ENCODE measurements at regions not wholly inside any gene's neighbourhood (a gene's known extent, or its start where the extent isn't known, plus 50 kb on each side); places are given as distances from the start of the nearest gene placed in this dataset.

DNA sequence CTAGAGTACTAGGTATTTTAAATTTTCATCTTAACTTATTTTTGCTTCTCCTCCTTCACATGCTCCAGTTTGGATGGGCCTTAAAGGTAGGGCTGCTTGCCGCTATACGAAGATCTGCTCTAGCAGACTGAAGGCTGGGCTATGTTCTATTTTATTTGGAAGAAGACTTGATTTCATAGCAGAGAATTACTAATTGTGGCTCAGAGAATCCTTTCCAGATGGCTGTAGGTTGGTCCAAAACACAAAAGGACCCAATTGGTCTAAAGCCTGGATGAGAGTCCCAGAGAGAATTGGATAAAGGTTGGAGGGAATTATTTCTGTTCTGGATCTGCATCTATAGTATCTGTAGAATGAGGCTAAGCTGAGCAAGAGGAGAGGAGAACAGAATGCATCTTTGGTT lies 719.4 kb upstream of the PTBP2 start:
- Histone ChIP-seq H3K36me3 (ENCODE audit: control insufficient read depth in 2 of 2, insufficient read depth in 1 of 2, low read length in 2 of 2) (no peaks in the 10 kb centered on the region), H3K9me3 (ENCODE audit: control insufficient read depth, insufficient read depth, low read depth, low read length) (no peaks in the 10 kb centered on the region), H3K4me1 (ENCODE audit: control insufficient read depth, insufficient read depth, low read length) (no peaks in the 10 kb centered on the region), H3K4me3 (ENCODE audit: low read depth, low read length) (no peak overlapping the region), H3K27ac (ENCODE audit: extremely low read depth, low read depth, low read length) (no peak overlapping the region)
- ChIA-PET POLR2A (no interaction called here), CTCF (no interaction called here)
- TF ChIP-seq, protein P1, sequence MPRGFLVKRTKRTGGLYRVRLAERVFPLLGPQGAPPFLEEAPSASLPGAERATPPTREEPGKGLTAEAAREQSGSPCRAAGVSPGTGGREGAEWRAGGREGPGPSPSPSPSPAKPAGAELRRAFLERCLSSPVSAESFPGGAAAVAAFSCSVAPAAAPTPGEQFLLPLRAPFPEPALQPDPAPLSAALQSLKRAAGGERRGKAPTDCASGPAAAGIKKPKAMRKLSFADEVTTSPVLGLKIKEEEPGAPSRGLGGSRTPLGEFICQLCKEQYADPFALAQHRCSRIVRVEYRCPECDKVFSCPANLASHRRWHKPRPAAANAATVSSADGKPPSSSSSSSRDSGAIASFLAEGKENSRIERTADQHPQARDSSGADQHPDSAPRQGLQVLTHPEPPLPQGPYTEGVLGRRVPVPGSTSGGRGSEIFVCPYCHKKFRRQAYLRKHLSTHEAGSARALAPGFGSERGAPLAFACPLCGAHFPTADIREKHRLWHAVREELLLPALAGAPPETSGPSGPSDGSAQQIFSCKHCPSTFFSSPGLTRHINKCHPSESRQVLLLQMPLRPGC (tag by site-specific recombination; IDR thresholded peaks at IDR 0.05), result no peak
- TF ChIP-seq, protein P2, sequence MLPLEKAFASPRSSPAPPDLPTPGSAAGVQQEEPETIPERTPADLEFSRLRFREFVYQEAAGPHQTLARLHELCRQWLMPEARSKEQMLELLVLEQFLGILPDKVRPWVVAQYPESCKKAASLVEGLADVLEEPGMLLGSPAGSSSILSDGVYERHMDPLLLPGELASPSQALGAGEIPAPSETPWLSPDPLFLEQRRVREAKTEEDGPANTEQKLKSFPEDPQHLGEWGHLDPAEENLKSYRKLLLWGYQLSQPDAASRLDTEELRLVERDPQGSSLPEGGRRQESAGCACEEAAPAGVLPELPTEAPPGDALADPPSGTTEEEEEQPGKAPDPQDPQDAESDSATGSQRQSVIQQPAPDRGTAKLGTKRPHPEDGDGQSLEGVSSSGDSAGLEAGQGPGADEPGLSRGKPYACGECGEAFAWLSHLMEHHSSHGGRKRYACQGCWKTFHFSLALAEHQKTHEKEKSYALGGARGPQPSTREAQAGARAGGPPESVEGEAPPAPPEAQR (tag by site-specific recombination; IDR thresholded peaks at IDR 0.05), result no peak
- no peak for TF ChIP-seq ZNF426 (tag by site-specific recombination; IDR thresholded peaks at IDR 0.05)
- TF ChIP-seq ZNF350 (tag by site-specific recombination; IDR thresholded peaks at IDR 0.05), result no peak
- no peak for TF ChIP-seq ZNF138 (tag by site-specific recombination; IDR thresholded peaks at IDR 0.05; ENCODE audit: borderline replicate concordance)
- no peak for TF ChIP-seq ZFP37 (tag by site-specific recombination; IDR thresholded peaks at IDR 0.05)
- TF ChIP-seq KLF10 (tag by site-specific recombination; IDR thresholded peaks at IDR 0.05), result no peak
- no peak for TF ChIP-seq ZNF19 (tag by site-specific recombination; IDR thresholded peaks at IDR 0.05; ENCODE audit: low read depth)
- TF ChIP-seq, protein P3, sequence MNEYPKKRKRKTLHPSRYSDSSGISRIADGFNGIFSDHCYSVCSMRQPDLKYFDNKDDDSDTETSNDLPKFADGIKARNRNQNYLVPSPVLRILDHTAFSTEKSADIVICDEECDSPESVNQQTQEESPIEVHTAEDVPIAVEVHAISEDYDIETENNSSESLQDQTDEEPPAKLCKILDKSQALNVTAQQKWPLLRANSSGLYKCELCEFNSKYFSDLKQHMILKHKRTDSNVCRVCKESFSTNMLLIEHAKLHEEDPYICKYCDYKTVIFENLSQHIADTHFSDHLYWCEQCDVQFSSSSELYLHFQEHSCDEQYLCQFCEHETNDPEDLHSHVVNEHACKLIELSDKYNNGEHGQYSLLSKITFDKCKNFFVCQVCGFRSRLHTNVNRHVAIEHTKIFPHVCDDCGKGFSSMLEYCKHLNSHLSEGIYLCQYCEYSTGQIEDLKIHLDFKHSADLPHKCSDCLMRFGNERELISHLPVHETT (tag by site-specific recombination; IDR thresholded peaks at IDR 0.05), result no peak
- no peak for TF ChIP-seq ZNF202 (tag by site-specific recombination; IDR thresholded peaks at IDR 0.05; ENCODE audit: borderline replicate concordance)
- TF ChIP-seq BCL11A (tag by site-specific recombination; IDR thresholded peaks at IDR 0.05; ENCODE audit: low read depth), result no peak
- no peak for TF ChIP-seq ZNF155 (tag by site-specific recombination; IDR thresholded peaks at IDR 0.05)
- no peak for TF ChIP-seq ZNF184 (tag by site-specific recombination; IDR thresholded peaks at IDR 0.05)
- no peak for TF ChIP-seq ZNF521 (tag by site-specific recombination; IDR thresholded peaks at IDR 0.05)
- TF ChIP-seq ZNF629 (tag by site-specific recombination; IDR thresholded peaks at IDR 0.05), result no peak
- TF ChIP-seq, protein P4, sequence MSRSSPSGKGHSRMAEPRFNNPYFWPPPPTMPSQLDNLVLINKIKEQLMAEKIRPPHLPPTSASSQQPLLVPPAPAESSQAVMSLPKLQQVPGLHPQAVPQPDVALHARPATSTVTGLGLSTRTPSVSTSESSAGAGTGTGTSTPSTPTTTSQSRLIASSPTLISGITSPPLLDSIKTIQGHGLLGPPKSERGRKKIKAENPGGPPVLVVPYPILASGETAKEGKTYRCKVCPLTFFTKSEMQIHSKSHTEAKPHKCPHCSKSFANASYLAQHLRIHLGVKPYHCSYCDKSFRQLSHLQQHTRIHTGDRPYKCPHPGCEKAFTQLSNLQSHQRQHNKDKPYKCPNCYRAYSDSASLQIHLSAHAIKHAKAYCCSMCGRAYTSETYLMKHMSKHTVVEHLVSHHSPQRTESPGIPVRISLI (tag by site-specific recombination; IDR thresholded peaks at IDR 0.05), result no peak
- TF ChIP-seq, protein P5, sequence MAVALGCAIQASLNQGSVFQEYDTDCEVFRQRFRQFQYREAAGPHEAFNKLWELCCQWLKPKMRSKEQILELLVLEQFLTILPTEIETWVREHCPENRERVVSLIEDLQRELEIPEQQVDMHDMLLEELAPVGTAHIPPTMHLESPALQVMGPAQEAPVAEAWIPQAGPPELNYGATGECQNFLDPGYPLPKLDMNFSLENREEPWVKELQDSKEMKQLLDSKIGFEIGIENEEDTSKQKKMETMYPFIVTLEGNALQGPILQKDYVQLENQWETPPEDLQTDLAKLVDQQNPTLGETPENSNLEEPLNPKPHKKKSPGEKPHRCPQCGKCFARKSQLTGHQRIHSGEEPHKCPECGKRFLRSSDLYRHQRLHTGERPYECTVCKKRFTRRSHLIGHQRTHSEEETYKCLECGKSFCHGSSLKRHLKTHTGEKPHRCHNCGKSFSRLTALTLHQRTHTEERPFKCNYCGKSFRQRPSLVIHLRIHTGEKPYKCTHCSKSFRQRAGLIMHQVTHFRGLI (tag by site-specific recombination; IDR thresholded peaks at IDR 0.05), result no peak

Data from HEK293 (cell line).